ENCODE measurements at regions not wholly inside any gene's neighbourhood (a gene's known extent, or its start where the extent isn't known, plus 50 kb on each side); places are given as distances from the start of the nearest gene placed in this dataset.

- intact Hi-C loops (cut with micrococcal nuclease), result no loop called here
Observed at GRCh38 chr12:107435520-107435919, 250.1 kb upstream of the PWP1 start.

GRCh38 chr12:107436376-107436775 lies 249.2 kb upstream of the PWP1 start:
- intact Hi-C loops (cut with micrococcal nuclease), result no loop called here

- intact Hi-C loops (cut with micrococcal nuclease), result no loop called here
Observed at GRCh38 chr12:107436836-107437235, 248.8 kb upstream of the PWP1 start.

- intact Hi-C loops (cut with micrococcal nuclease), result no loop called here
Observed at GRCh38 chr12:107437954-107438353, 247.6 kb upstream of the PWP1 start.

GRCh38 chr12:107439026-107439738 lies 246.4 kb upstream of the PWP1 start:
- intact Hi-C loops (cut with micrococcal nuclease), result no loop called here

- intact Hi-C loops (cut with micrococcal nuclease), result no loop called here
Observed at GRCh38 chr12:107440606-107441005, 245.0 kb upstream of the PWP1 start.

GRCh38 chr12:107441665-107442300 lies 243.8 kb upstream of the PWP1 start:
- intact Hi-C loops (cut with micrococcal nuclease), result no loop called here

- intact Hi-C loops (cut with micrococcal nuclease), result no loop called here
Observed at GRCh38 chr12:107442326-107442987, 243.1 kb upstream of the PWP1 start.

GRCh38 chr12:107443320-107444090 lies 242.1 kb upstream of the PWP1 start:
- intact Hi-C loops (cut with micrococcal nuclease), result no loop called here

- intact Hi-C loops (cut with micrococcal nuclease), result no loop called here
Observed at GRCh38 chr12:107444771-107445170, 240.8 kb upstream of the PWP1 start.

- intact Hi-C loops (cut with micrococcal nuclease), result no loop called here
Observed at GRCh38 chr12:107446476-107446875, 239.1 kb upstream of the PWP1 start.

- intact Hi-C loops (cut with micrococcal nuclease), result no loop called here
Observed at GRCh38 chr12:107447336-107447735, 238.3 kb upstream of the PWP1 start.

- intact Hi-C loops (cut with micrococcal nuclease), result no loop called here
Observed at GRCh38 chr12:107448198-107448597, 237.4 kb upstream of the PWP1 start.

GRCh38 chr12:107449891-107450290 lies 235.7 kb upstream of the PWP1 start:
- intact Hi-C loops (cut with micrococcal nuclease), result no loop called here

- intact Hi-C loops (cut with micrococcal nuclease), result no loop called here
Observed at GRCh38 chr12:107450541-107450940, 235.1 kb upstream of the PWP1 start.

GRCh38 chr12:107451246-107451645 lies 234.4 kb upstream of the PWP1 start:
- intact Hi-C loops (cut with micrococcal nuclease), result no loop called here

- intact Hi-C loops (cut with micrococcal nuclease), result no loop called here
Observed at GRCh38 chr12:107454109-107454830, 231.3 kb upstream of the PWP1 start.

- intact Hi-C loops (cut with micrococcal nuclease), result no loop called here
Observed at GRCh38 chr12:107457362-107457935, 228.2 kb upstream of the PWP1 start.

- intact Hi-C loops (cut with micrococcal nuclease), result no loop called here
Observed at GRCh38 chr12:107458163-107458562, 227.4 kb upstream of the PWP1 start.

GRCh38 chr12:107458990-107459389 lies 226.6 kb upstream of the PWP1 start:
- intact Hi-C loops (cut with micrococcal nuclease), result no loop called here

GRCh38 chr12:107459641-107460040 lies 226.0 kb upstream of the PWP1 start:
- intact Hi-C loops (cut with micrococcal nuclease), result no loop called here

Measured in T-helper 1 cell treated with Interleukin-12 subunit alpha and Interleukin-12 subunit beta and Interleukin-4 antibody, amounts not matched to agents 30 ng/mL and 1 ng/mL, for 36 hours (primary cell).